H1 (cell line): ENCODE measurements at regions not wholly inside any gene's neighbourhood (a gene's known extent, or its start where the extent isn't known, plus 50 kb on each side); places are given as distances from the start of the nearest gene placed in this dataset.

Experiments used
- CTCF ChIP-seq, 3 experiments: IDR thresholded peaks; 1 replicate in 2 of 3; 2 replicates in 1 of 3; pipeline versions ENCODE4 v1.5.1 to v1.6.1; 2011; ENCODE audit warnings: low read length in 3 of 3, mild to moderate bottlenecking in 3 of 3, inconsistent platforms in 2 of 3, low read depth in 1 of 3, moderate library complexity in 1 of 3; ENCODE audit not compliant: insufficient read depth in 1 of 3; ENCODE audit errors: control extremely low read depth in 1 of 3
- EZH2 ChIP-seq: fragments of 200-600 bp; sonication (generic); IDR thresholded peaks from 2 replicates; pipeline ENCODE4 v1.7.1; 2012; ENCODE audit warnings: low read depth, mild to moderate bottlenecking, moderate library complexity, low read length, inconsistent platforms; ENCODE audit not compliant: severe bottlenecking
- JUN ChIP-seq: IDR thresholded peaks from 2 replicates; pipeline ENCODE4 v1.6.1; 2011; ENCODE audit warnings: low read depth, mild to moderate bottlenecking, improper control_type of control experiment, low read length
- ZNF274 ChIP-seq: IDR thresholded peaks from 2 replicates; pipeline ENCODE4 v1.7.0; 2012; ENCODE audit warnings: low read length, borderline replicate concordance; ENCODE audit errors: extremely low read depth
- TF ChIP-seq, protein P1 (sequence below): IDR thresholded peaks from 2 replicates; pipeline ENCODE4 v1.6.1; 2012; ENCODE audit warnings: inconsistent platforms

DNA sequence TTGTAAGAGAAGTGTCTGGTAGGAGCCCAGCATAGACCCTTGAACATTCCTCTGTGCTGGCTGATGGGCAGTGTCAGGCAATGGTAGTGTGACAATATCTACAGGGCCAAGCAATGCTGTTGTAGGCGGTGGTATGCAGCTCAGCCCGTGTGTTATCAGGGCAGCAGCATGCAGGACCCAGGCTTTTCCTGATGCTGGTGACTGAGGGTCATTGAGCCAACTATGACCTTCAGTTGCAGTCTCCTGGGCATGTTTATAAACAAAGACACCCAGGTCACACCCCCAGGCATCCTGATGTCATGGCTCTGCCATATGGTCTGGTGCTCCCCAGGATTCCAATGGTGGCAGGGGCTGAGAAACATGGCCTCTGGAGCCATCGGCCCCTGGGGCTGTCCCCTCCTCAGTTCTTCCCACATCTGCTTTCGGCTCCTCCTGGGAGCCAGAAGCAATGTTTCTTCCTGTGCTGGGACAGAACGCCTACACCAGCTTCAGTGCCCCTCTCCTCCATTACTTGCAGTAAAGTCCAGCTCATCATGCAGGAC, 518.0 kb upstream of the HS6ST1 start:
- TF ChIP-seq EZH2 (no peak), JUN (no peak), CTCF (IDR thresholded peaks at IDR 0.05; ENCODE audit: control extremely low read depth in 1 of 3, insufficient read depth in 1 of 3, low read depth in 1 of 3, low read length in 3 of 3) (no peak), ZNF274 (no peak)
- TF ChIP-seq, protein P1, sequence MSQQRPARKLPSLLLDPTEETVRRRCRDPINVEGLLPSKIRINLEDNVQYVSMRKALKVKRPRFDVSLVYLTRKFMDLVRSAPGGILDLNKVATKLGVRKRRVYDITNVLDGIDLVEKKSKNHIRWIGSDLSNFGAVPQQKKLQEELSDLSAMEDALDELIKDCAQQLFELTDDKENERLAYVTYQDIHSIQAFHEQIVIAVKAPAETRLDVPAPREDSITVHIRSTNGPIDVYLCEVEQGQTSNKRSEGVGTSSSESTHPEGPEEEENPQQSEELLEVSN: no peak
